K562 (cell line): ENCODE measurements at regions not wholly inside any gene's neighbourhood (a gene's known extent, or its start where the extent isn't known, plus 50 kb on each side); places are given as distances from the start of the nearest gene placed in this dataset.

Experiments
- ATAC-seq: fragments of 200-7000 bp; cut with Tn5 transposase; 3 replicates; pipeline ENCODE4 v1.9.1; 2020; ENCODE audit warnings: moderate library complexity
- BruUV-seq: library from RNA; stranded (reverse); fragments of 400-500 nt; replicated peaks from 2 replicates; lab custom pipeline; 2021; lab: Mats Ljungman, UMichigan
- CTCF ChIA-PET: fragments of 300-600 bp; formaldehyde crosslinking; extraction: SDS; loops from one replicate; lab custom pipeline; 2021; ENCODE audit warnings: low intra/inter-chr PET ratio; lab: Yijun Ruan, JAX
- POLR2A ChIA-PET: fragments of 300-600, 350-650 bp; sonication (Branson Sonifier 250); formaldehyde crosslinking; extraction: SDS; loops from one replicate; lab custom pipeline; 2021; ENCODE audit warnings: antibody characterized with exemption, inconsistent platforms; lab: Yijun Ruan, JAX
- DNase-seq, 4 experiments: peaks; one replicate each; pipeline versions ENCODE4 v3.0.0 to v3.0.0-alpha.2; 2011 to 2018; ENCODE audit warnings: low spot score in 3 of 4, mixed read lengths in 3 of 4; ENCODE audit errors: extremely low read depth in 1 of 4
- FAIRE-seq: peaks from 2 replicates; lab custom pipeline; 2011; peaks lifted over from hg19 to GRCh38; lab: Jason Lieb, UNC
- H2AFZ ChIP-seq: 2 replicates; pipeline ENCODE4 v1.6.0; 2011; ENCODE audit warnings: low read depth, low read length, control low read depth, inconsistent platforms
- H3K27ac ChIP-seq: fragments of 200-600 bp; 3 replicates; pipeline ENCODE4 v1.8.0; 2011; ENCODE audit warnings: low read depth, mild to moderate bottlenecking, control low read depth, inconsistent platforms, low read length, moderate library complexity, mixed read lengths; ENCODE audit errors: extremely low read depth
- H3K27me3 ChIP-seq, 2 experiments: fragments of 300-600 bp in 1 of 2; 2 replicates in 1 of 2; 3 replicates in 1 of 2; pipeline versions ENCODE4 v1.6.0 to v1.8.0; 2011; ENCODE audit warnings: inconsistent platforms in 2 of 2, low read length in 2 of 2, mild to moderate bottlenecking in 1 of 2, mixed read lengths in 1 of 2, moderate library complexity in 1 of 2; ENCODE audit not compliant: control insufficient read depth in 2 of 2, insufficient read depth in 2 of 2
- H3K36me3 ChIP-seq: fragments of 300-600 bp; 3 replicates; pipeline ENCODE4 v1.8.0; 2011; ENCODE audit warnings: mild to moderate bottlenecking, low read length, inconsistent platforms; ENCODE audit not compliant: control insufficient read depth, insufficient read depth
- H3K4me1 ChIP-seq, 2 experiments: fragments of 200-600 bp in 1 of 2; replicated peaks in 1 of 2; 2 replicates in 1 of 2; 3 replicates in 1 of 2; pipeline versions ENCODE4 v1.5.1 to v1.8.0; 2011; ENCODE audit warnings: inconsistent platforms in 2 of 2, low read length in 2 of 2, mild to moderate bottlenecking in 1 of 2, mixed read lengths in 1 of 2, moderate library complexity in 1 of 2; ENCODE audit not compliant: control insufficient read depth in 2 of 2, insufficient read depth in 2 of 2
- H3K4me2 ChIP-seq: 2 replicates; pipeline ENCODE4 v1.6.1; 2011; ENCODE audit warnings: low read length, control low read depth, inconsistent platforms, mixed read lengths; ENCODE audit not compliant: insufficient read depth
- H3K4me3 ChIP-seq: fragments of 200-600 bp; sonication (generic), shearing (Covaris generic); 2 replicates; pipeline ENCODE4 v1.5.1; 2016; ENCODE audit warnings: control low read depth, inconsistent platforms
- H3K79me2 ChIP-seq: fragments of 200-600 bp; 3 replicates; pipeline ENCODE4 v1.8.0; 2011; ENCODE audit warnings: low read length, inconsistent platforms; ENCODE audit not compliant: control insufficient read depth, insufficient read depth
- H3K9ac ChIP-seq, 2 experiments: 2 replicates each; pipeline versions ENCODE4 v1.6.0 to v1.6.1; 2011; ENCODE audit warnings: low read depth in 2 of 2, low read length in 2 of 2, control low read depth in 1 of 2, inconsistent platforms in 1 of 2, mild to moderate bottlenecking in 1 of 2, mixed read lengths in 1 of 2; ENCODE audit not compliant: insufficient read depth in 1 of 2
- H3K9me1 ChIP-seq: one replicate; pipeline ENCODE4 v1.6.0; 2011; ENCODE audit warnings: inconsistent platforms, mild to moderate bottlenecking, low read length, moderate library complexity; ENCODE audit not compliant: control insufficient read depth, insufficient read depth
- H3K9me3 ChIP-seq: replicated peaks from 2 replicates; pipeline ENCODE4 v1.5.1; 2011; ENCODE audit warnings: low read depth, low read length, inconsistent platforms; ENCODE audit not compliant: control insufficient read depth, insufficient read depth
- H4K20me1 ChIP-seq: replicated peaks from 2 replicates; pipeline ENCODE4 v1.6.1; 2011; ENCODE audit warnings: low read length, inconsistent platforms, mixed read lengths; ENCODE audit not compliant: control insufficient read depth, insufficient read depth
- DACH1 ChIP-seq: fragments of 450-650 bp; IDR thresholded peaks from 2 replicates; pipeline ENCODE4 v1.6.1; 2018; ENCODE audit not compliant: partially characterized antibody
- HMG20A ChIP-seq: fragments of 450-650 bp; formaldehyde crosslinking; conservative IDR thresholded peaks from 2 replicates; pipeline ENCODE4 v1.4.0; 2020; ENCODE audit warnings: mild to moderate bottlenecking, mixed read lengths
- SMARCA5 ChIP-seq: fragments of 450-650 bp; IDR thresholded peaks from 2 replicates; pipeline ENCODE4 v1.6.1; 2016
- WGBS: fragments of 100-300 bp; shearing (Covaris generic); methylation state at CpG from one replicate; pipeline ENCODE4 v1.1.6; 2016; ENCODE audit warnings: low coverage, mixed read lengths; ENCODE audit not compliant: insufficient coverage; ENCODE audit errors: missing lambda C conversion rate; 5-methylcytosine and 5-hydroxymethylcytosine counted together
- in situ Hi-C: fragments of 300-500 bp; cut with MboI; formaldehyde crosslinking; loops from 4 replicates; pipeline ENCODE4 v1.15.0; 2018; ENCODE audit warnings: inconsistent platforms, mixed read lengths
- intact Hi-C: fragments of 100-400 bp; cut with micrococcal nuclease; formaldehyde crosslinking; loops from 2 replicates; pipeline ENCODE4 v1.14.2; 2022
- TF ChIP-seq, protein P1 (sequence below), 3 experiments: IDR thresholded peaks in 2 of 3; conservative IDR thresholded peaks in 1 of 3; 2 replicates each; pipeline ENCODE4 v1.5.1; 2011 to 2012; ENCODE audit warnings: low read length in 3 of 3, mild to moderate bottlenecking in 3 of 3, control low read depth in 2 of 3, improper control_type of control experiment in 1 of 3, inconsistent platforms in 1 of 3, low read depth in 1 of 3, mixed read lengths in 1 of 3, moderate library complexity in 1 of 3; ENCODE audit not compliant: insufficient read depth in 2 of 3

DNA sequence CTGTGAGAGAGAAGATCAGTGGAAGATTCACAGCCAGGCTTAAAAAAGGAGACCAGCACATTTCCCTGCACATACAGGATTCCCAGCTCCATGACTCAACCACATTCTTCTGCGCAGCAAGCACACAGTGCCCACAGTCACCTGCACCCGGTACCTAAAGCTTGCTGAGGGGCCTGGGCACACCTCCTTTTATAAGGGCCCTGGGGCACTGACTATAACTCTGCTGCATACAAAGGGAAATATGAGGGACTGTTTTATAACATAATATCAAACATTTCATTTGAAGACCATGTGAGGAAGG lies 322.9 kb downstream of the DAD1 start:
- POLR2A ChIA-PET = no interaction called here
- FAIRE-seq = no peak
- H3K4me3 ChIP-seq = no peak overlapping the region
- no peaks in the 10 kb centered on the region for H3K9me3 ChIP-seq
- no peaks in the 10 kb centered on the region for H3K36me3 ChIP-seq
- ATAC-seq = no peak
- H4K20me1 ChIP-seq = no peaks in the 10 kb centered on the region
- H3K27ac ChIP-seq = no peak overlapping the region
- no peaks in the 10 kb centered on the region for H3K9me1 ChIP-seq
- no peaks in the 10 kb centered on the region for H3K79me2 ChIP-seq
- CTCF ChIA-PET = no interaction called here
- H3K9ac ChIP-seq = no peak overlapping the region
- no peaks in the 10 kb centered on the region for H3K27me3 ChIP-seq
- in situ Hi-C loops = no loop called here
- DNase-seq = no peak
- no peaks in the 10 kb centered on the region for H3K4me1 ChIP-seq
- no peak overlapping the region for H3K4me2 ChIP-seq
- WGBS = 8% methylated on average over 2 of the region's 2 CpGs
- no peak overlapping the region for H2AFZ ChIP-seq
- intact Hi-C loops = no loop called here
- BruUV-seq = no TSS peak
- TF ChIP-seq DACH1 (no peak), HMG20A (CRISPR knock-in tag) (no peak)

DNA sequence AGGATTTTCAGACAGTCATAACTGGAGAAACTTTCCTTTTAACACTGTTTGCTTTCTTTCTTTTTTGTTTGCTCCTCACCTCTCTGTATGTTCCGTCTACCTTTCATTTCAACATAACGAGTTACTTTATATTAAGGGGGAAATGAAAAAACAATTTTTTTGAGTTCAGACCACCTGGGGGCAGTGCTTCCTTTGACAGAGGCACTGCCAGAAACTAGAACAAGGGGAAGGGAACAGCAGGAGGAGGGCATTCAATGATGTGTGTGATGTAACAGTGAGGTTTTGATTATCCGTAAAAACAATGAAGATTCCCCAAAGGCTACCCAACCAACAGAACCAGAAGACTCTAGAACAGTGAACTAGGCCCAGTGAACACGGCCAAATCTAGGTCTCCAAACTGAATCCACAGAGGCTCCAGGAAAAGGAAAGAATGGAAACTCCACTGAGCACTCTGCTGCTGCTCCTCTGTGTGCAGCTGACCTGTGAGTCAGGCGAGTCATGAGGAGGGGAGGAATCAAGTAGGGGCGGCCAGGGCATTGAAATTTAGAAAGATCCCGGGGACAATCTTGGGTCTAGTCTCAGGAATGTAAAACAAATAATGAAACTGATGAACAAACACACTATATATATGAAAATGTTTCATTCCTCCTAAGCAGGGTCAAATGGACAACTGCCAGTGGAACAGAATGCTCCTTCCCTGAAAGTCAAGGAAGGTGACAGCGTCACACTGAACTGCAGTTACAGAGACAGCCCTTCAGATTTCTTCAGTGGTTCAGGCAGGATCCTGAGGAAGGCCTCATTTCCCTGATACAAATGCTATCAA lies 323.5 kb downstream of the DAD1 start:
- Histone ChIP-seq H3K4me3 (no peak overlapping the region), H3K9me1 (no peaks in the 10 kb centered on the region), H3K4me2 (no peak overlapping the region), H4K20me1 (no peaks in the 10 kb centered on the region), H3K4me1 (no peaks in the 10 kb centered on the region), H3K36me3 (no peaks in the 10 kb centered on the region), H3K79me2 (no peaks in the 10 kb centered on the region), H3K27me3 (no peaks in the 10 kb centered on the region), H3K9ac (no peak overlapping the region), H3K9me3 (no peaks in the 10 kb centered on the region), H3K27ac (no peak overlapping the region), H2AFZ (no peak overlapping the region)
- DNase-seq (no peak), FAIRE-seq (no peak), ATAC-seq (no peak)
- 0% methylated on average over 8 of the region's 8 CpGs for WGBS
- BruUV-seq = no TSS peak
- ChIA-PET CTCF (no interaction called here), POLR2A (no interaction called here)
- intact Hi-C loops = no loop called here
- in situ Hi-C loops = no loop called here
- no peak for TF ChIP-seq SMARCA5
- TF ChIP-seq, protein P1, sequence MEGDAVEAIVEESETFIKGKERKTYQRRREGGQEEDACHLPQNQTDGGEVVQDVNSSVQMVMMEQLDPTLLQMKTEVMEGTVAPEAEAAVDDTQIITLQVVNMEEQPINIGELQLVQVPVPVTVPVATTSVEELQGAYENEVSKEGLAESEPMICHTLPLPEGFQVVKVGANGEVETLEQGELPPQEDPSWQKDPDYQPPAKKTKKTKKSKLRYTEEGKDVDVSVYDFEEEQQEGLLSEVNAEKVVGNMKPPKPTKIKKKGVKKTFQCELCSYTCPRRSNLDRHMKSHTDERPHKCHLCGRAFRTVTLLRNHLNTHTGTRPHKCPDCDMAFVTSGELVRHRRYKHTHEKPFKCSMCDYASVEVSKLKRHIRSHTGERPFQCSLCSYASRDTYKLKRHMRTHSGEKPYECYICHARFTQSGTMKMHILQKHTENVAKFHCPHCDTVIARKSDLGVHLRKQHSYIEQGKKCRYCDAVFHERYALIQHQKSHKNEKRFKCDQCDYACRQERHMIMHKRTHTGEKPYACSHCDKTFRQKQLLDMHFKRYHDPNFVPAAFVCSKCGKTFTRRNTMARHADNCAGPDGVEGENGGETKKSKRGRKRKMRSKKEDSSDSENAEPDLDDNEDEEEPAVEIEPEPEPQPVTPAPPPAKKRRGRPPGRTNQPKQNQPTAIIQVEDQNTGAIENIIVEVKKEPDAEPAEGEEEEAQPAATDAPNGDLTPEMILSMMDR (IDR thresholded peaks at IDR 0.05 in 2 of 3, conservative IDR thresholded peaks at IDR 0.05 in 1 of 3; ENCODE audit: insufficient read depth in 2 of 3, low read depth in 1 of 3, low read length in 3 of 3) = 0 out of 6 replicates have a peak, but pooled peaks of 1 of the 3 experiments have one; percentile 6
